ENCODE measurements at regions not wholly inside any gene's neighbourhood (a gene's known extent, or its start where the extent isn't known, plus 50 kb on each side); places are given as distances from the start of the nearest gene placed in this dataset.
A peak's percentile ranks its signal among the peaks of the same experiment; 100 is the strongest.
"Not testable (repeated sequence)": the region's sequence is repeated elsewhere in the genome, so short reads cannot be mapped to it uniquely, and the experiment has no call there.

DNA sequence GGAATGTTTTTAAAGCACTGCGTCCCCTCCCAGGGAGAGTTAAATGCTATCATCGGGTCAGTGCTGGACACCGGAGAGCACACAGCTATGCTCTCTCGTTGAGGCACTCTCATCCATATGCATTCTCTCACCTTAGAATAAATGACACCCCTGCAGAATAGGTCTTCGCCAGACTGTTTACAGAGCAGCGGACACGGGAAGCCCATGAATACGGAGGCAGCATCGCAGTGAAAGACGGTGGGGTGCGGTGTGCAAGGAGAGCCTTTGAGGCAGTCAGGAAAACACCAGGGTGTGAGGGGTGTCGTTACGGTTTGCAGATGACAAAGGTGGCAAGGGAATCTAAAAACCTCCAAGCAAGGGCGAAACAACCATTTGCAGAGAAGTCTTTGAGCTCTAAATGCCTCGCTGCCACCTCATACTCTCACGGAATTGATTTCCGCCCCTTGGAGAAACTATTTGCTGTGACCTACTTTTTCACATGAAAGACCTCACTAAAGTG is 169.2 kb upstream of the FHL2 start:
- no peak for DNase-seq

DNA sequence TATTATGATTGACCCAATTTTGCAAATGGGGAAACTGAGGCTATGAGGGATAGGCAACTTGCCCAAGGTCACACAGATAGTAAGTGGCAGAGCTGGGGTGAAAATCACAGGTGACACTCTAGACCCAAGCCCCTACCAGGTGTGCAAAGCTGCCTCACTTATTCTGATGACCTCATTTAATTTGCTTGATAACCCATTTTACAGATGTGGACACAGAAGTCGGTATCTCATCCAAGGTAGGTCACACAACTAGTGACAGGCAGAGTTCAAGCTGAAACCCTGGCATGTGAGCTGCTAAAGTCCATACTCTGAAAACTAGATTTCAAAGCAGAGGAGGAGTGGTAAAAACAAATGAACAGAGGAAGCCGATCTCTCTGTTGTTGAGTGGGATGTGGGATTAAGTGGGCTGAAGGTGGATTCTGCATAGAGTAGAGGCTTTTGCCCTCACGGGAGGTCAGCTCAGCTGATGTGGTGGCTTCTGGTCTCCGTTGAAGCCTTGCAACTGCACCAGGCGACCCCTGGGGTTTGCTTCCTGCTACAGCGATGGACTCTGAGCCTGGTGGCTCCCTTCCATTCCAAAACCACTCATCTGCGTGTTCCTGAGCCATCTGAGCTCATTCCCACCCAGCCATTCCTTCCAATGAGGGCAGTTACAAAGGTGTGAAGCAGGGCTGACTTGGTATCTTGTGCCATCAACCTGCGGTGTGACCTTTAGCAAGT is 164.3 kb upstream of the FHL2 start:
- DNase-seq, result no peak

DNA sequence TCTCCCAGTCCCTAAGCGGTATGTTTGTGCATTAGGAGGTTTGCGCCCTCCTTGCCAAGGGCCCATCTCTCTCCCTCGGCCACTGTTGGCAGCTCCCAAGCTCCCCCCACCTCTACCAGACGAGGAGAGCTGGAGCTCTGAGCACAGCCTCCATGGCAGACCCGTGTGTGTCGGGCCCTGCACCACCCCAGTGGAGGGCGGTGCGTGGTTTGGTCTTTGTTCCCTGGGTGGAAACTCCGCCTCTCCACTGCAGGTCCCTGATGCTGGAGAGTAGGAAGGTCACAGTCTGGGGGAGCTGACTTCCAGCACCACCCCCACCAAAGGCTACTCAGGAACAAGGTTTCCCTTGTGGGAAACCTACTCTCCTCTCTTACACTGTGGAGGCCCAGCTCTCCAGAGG is 162.6 kb upstream of the FHL2 start:
- DNase-seq, result no peak

DNA sequence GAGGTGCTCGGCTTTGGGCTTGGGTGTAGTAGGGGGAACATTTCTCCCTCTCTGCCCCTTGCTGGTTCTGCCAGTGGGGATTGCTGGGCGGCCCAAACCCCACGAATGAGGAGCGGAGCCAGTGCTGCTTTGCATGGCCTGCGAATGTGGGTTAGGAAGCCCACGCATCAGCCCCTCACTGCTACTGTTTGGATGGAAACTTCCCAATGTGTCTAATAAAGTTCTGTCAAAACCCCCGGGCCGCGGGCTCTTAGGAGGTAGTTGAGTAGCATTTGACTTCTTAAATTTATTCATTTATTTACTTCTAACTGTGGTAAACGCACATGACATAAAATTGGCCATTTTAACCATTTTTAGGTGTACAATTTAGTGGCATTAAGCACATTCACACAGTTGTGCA is 161.3 kb upstream of the FHL2 start:
- no peak for DNase-seq

DNA sequence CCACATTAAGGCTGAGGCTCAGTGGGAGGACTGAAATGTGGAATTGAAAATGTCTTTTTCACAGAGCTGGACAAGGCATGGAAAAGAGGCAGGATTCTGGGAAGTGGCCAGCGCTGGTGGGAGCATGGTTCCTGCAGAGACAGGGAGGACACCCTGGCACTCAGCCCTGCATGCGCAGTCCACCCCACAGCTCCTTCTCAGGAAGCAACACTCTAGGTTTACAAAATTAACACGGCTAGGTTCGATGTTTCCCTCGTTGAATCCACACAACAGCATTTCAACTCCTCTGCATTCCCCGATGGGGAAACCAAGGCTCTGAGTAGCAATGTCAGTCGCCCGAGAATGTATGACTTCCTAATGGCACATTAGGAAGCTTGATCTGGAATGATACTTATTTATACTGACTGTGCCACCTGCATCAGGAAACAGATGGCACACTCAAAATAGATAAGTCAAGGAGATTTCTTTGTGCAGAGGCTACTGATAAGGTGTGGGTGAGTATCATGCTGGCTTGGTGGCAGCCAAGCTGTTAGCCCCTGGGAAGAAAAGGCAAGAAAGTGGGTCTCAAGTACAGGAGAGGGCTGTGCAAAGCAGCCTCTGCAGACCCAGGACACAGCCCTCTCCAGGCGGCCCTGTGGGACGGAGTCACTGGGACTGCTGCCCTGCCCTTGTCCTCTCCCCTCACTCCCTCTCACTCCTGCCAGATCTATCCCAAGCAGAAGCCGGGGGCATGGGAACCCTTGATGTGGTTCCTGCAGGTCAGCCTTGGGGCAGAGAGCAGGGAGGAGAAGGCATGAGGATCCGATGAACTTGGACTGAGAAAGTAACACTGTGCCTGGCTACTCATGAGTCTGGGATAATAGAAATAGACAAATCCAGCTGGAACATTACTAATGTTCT is 158.4 kb upstream of the FHL2 start:
- no peak for DNase-seq

DNA sequence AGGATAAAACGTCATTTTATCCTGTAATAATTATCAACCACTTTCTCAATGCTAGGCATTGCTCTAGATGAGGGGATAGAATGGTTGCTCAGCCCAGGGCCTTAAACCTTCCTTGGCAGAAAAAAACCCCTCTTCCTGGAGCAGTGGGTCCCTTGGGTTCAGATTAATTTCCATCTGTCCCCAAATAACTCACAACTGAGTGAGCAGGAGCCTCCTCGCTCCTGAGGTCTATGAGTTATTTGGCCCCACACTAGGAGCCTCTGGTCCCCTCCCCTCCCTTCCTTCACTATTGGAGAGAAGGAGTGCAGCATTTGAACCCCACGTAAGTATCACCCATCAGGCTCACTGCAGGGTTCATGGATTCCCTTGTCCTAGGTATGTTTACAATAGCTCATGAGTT is 157.5 kb upstream of the FHL2 start:
- DNase-seq, result no peak

DNA sequence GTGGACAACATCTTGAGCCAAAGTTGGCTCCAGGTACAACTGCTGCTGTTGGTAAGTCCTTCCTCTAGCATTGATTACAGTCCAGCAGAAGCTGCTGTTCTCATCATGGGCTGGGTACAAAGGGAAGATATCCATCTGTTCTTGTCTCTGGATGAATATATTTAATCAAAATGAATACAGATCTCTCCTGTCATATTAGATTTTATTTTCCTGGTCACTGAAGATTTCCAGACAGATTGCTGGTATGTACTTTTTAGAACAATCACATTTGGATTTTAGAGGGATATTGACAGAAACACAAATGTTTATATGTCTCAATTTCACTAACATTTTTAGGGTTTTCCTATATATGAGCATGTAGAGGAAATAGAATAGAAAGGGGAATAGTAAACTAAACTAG is 155.4 kb upstream of the FHL2 start:
- no peak for DNase-seq

DNA sequence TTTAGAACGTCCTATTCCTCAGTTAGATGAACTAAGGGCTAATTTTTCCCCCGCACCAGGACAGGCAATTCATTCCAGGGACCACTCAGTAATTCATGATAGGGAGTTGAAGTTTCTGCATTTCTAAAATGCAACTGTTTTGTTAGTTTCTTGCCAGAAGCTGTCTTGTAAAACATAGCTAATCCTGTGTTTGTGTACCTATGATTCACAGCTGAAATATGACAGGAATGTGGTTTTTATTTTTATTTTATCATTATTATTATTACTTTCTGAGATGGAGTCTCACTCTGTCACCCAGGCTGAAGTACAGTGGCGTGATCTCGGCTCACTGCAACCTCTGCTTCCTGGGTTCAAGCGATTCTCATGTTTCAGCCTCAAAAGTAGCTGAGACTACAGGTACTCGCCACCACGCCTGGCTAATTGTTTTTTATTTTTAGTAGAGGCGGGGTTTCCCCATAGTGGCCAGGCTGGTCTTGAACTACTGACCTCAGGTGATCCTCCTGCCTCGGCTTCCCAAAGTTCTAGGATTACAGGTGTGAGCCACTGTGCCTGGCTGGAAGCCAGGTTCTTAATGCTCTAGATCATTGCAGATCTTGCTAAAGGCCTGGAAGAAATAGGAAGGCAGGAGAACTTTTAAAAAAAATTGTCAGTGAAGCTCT is 154.8 kb upstream of the FHL2 start:
- DNase-seq, result no peak

DNA sequence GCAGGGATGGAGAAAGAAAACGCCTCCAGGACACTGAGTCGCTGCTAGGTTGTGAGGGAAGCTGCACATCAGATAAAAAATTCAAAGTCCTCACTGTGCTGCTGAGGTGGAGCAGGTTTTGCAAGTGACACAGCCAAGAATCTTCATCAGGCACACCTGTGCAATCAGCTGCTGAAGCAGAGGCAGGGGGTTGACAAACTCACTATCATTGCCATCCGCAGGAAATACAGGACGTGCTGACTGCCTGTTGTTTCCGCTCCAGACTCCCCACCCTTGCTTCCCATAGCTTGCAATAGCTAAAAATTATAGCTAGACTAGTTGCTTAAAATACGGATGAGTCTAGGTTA is 147.8 kb upstream of the FHL2 start:
- DNase-seq, result no peak

DNA sequence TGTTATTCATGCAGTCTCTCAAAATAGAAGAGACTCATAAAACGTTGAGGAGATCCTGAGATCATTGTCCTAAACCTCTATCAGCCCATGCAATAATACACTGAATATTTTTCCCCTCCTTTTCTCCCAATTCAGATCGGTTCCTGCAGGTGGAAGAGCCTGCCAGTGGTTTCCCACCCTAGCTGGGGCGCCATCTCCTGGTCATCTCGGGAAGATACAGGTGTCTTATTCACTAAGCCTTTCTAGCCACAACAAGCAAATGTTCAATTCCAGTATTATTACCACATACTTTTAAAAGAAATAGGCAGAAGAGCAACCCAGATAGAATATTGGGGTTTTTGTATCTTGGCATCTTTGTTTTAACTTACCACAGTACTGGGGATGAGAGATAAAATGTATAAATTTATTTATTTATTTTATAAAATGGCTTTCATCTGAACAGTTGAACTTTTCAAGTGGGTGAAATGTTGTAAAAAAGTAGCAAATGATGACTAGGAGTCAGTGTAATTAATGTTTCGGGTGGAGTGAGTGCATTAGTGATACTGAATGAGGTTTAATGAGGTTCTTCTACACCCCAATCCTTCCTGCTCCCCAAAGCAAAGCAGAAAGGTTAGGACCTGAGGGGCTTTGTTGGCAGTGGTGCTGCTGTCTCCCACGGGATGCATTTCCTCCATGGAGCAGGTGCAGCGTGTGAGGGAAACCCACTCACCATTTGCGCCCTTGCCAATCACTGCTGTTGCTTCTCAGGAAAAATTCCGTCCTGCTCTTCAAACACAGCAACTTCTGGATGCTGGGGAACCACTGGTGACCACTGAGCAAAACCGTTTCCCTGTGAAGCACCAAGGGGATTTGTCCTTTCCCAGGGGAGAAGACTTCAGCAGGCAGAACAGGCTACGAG is 147.1 kb upstream of the FHL2 start:
- peak; percentile 74 for DNase-seq

DNA sequence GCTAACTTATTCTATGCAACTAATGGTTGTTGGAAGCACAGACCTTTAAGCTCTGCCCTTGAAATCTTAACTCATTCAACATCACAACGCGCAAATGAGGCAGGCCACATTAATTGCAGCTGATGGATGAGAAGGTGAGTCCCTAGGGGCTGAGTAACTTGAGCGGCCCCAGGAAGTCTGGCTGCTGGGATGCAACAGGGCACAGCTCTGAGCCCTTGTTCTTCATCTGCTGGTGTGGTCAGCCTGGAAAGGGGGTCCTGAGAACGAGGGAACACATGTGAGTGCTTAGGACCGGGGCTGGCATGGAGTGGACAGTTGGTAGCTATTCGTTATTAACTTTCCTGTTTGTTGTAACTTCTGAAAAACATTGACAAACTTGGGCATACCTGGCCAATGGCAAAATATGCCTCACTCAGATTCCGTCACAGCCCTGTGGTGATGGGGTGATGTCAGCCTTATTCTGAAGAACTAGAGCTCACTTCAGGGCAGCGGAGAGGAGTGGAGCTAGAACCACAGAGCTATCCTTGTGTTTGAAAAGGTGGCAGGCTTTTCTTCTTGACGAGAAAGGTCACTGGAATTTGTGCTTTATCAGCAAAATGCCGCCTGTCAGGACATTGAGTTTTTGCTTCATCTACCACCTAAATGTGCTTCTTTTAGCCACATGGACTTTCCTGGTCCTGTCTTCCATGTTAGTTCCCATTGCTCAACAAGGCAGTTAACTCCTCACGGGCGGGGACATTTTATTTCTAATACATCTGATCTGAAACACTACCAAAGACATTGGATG is 145.9 kb upstream of the FHL2 start:
- DNase-seq, result no peak

DNA sequence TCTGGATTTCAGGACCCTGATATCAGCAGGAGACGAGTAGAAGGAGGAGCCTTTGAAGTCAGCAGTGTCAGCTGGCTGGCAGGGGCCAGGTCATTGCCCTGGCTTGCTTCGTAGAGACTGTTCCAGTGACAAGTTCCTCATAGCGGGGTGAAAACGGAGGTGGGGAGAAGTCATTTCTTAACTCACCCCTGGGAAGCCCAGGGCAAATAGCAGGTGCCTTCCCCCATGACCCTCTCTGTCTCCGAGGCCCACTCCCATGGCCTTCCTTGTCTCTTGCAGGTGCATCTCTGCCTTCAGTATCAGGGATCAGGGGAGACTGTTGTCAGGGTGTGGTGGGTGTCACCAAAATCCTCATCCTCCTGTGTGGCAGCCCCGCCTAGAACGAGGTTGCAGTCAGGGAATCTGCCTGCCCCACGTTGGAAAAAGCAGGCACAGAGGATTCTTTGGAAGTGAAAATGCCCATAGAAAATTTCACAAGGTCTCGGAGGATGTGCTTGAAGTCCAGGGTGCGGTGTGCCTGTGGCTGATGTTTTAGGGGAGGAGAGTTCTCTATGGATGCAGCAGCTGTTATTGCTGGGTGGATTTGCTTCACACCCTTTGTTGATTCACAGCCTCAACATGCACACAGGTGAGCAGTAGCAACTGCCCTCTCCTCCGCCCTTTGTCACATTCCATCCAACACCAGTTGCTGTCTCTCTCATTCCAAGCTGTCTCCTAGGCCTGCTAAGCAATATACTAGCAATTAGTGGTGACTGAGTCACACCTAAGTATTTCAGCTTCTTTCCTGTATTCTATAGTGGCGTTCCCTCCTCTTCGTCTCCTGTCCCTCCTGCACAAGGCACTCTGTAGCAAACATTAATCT is 142.6 kb upstream of the FHL2 start:
- no peak for DNase-seq

DNA sequence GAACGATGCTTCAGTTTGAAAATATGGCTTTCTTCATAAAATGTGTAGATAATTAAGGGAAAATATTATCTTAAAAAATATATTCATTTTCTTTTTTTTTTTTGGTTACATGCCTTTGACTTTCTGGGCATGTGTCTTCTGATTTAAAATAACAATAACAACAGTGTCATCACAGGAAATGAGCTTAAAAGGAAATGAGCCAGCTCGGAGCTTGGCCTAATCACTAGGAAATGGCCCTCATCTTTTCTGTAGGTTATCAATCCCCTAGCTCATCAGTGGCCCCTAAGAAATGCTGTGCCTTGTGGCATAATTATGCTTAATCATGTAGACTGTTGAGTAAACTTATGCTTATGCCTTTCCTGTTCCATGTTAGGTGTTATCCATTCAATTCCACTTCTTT is 141.8 kb upstream of the FHL2 start:
- no peak for DNase-seq

DNA sequence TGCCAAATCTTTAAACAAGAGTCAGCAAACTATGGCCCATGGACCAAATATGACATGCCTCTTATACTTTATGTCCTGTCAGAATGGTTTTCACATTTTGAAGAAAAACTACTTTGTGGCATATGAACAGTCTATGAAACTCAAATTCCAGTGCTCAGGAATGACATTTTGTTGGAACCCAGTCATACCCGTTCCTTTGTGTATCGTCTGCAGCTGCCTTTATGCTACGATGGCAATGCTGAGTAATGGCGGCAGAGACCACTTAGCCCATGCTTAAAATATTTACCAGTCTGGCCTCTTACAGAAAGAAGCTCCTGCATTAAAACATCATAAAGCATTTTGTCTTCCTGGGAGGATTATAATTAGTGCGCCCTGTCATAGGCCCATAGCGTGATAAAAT is 140.5 kb upstream of the FHL2 start:
- no peak for DNase-seq

DNA sequence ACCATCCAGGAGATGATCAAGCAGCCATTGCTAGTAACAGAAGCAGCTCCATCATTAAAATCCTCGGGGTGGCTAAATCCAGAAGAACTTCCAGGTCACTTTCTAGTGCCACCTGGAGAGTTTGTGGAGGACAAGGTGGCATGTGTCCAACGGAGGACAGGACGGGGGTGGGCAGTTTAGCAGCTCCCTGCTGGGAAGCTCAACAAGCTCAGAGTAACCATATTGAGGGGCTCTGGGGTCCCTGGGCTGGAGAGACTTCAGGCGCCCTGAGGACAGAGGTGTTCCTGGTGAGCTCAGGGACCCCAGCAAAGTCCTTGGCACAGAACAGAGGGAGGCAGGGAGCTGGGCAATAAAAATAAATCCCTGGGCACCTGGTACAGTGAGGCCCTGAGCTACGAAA is 140.0 kb upstream of the FHL2 start:
- no peak for DNase-seq

DNA sequence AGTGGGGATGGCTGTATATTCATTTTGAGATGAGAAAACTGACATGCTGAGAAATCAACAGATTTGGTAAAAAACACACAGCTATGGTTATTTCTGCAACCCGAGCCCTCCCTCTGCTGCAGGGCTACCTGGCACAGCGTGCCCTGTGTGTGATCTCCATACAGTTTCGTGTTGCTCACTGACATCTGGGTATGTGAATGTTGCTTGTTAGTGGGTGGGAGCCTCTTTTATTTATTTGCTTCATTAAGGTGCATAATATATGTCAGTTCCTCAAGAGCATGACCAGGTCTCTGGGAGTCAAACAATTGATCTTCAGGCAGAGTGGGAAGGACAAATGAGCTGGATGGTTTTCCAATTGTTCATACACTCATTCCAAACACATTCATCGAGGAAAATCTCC is 139.1 kb upstream of the FHL2 start:
- DNase-seq, result no peak

DNA sequence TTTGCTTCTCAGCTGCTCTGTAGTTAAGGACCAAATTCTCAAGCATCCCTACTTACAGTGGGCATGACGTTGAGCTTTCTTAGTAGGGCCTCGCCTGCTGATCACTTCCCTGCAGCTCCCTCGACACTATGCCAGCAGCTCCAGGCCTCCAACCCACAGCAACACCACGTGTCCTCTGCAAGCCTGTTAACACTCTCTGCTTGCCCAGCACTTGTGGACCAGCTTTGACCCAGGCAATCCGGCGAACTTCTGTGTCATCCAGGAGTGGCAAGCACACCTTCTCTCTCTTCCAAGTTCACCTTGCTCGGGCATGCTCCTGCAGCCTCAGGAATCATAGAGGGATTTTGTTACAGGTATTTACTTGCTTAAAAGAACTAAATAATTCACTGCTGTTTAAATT is 138.6 kb upstream of the FHL2 start:
- DNase-seq, result no peak

DNA sequence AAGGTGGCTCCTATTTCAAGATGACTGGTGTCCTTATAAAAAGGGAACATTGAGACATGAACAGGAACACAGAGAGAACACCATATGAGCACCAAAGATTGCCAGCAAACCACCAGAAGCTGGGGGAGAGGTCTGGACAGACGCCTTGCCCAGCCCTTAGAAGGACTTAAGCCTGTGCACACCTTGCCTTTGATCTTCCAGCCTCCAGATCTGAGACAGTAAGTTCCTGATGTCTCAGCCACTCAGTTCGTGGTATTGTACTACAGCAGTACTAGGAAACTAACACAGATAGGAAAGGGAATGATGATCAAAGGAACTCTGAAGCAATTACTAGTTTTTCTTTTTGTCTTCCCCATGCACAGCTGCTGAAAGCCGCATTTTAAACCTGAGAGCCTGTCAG is 137.3 kb upstream of the FHL2 start:
- DNase-seq, result no peak

DNA sequence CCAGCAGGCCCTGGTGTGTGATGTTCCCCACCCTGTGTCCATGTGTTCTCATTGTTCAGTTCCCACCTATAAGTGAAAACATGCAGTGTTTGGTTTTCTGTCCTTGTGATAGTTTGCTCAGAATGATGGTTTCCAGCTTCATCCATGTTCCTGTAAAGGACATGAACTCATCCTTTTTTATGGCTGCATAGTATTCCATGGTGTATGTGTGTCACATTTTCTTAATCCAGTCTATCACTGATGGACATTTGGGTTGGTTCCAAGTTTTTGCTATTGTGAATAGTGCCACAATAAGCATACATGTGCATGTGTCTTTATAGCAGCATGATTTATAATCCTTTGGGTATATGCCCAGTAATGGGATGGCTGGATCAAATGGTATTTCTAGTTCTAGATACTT is 130.4 kb upstream of the FHL2 start:
- not testable (repeated sequence) for DNase-seq

DNA sequence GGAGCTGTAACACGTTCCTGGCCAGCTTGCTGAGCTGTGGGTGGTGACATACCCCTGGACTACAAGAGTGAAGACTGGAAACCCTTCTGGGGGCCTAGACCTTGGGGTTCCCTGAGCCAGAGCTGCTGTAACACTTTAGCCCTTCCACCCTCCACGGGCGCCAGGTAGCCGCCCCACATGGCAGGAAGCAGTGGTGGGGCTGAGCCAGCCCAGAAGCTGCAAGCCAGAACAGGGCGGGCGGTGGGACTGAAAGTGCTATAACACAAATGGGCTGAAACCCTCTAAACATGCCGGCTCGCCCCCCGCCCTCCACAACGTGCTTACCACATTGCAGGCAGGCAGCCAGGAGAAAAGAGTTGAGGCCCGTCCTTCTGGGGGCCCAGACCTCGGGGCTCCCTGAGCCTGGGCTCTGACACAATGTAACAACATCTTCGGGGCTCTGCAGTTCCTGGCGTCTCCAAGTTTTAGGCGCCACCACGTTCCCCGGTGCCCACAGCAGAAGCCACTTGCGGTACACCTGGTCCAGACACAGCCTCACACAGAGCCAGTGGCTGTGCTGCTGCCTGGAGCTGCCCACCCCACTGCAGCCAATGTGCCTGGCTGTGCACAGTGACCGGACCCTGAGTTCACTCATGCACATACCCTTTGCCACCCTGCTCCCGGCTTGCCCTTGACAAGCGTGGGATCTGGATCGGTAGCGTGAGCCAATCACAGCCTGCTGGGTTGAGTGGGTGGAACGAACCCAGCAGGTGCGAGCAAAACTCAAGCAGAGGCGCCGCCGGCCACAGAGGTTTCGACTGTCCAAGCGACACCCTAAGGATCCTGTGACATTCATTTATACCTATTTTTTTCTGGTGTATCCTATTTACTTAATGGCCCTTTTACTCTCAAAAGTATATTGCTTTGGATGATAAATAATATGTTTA is 127.4 kb upstream of the FHL2 start:
- no peak for DNase-seq

Measured in NCI-H1694 (cell line).